OCI-LY7 (cell line): ENCODE measurements at regions not wholly inside any gene's neighbourhood (a gene's known extent, or its start where the extent isn't known, plus 50 kb on each side); places are given as distances from the start of the nearest gene placed in this dataset.

ENCODE experiments used
- EZH2phosphoT487 ChIP-seq: fragments of 200-600 bp; sonication (generic); IDR thresholded peaks from 2 replicates; pipeline ENCODE4 v1.6.1; 2018; ENCODE audit warnings: low read depth, borderline replicate concordance, mild to moderate bottlenecking, mixed run types, antibody characterized with exemption, low read length, moderate library complexity, mixed read lengths
- TF ChIP-seq, protein P1 (sequence below): fragments of 200-600 bp; sonication (generic); conservative IDR thresholded peaks from 2 replicates; pipeline ENCODE4 v1.5.1; 2014; ENCODE audit warnings: mild to moderate bottlenecking, antibody characterized with exemption, low read length, moderate library complexity, mixed read lengths

DNA sequence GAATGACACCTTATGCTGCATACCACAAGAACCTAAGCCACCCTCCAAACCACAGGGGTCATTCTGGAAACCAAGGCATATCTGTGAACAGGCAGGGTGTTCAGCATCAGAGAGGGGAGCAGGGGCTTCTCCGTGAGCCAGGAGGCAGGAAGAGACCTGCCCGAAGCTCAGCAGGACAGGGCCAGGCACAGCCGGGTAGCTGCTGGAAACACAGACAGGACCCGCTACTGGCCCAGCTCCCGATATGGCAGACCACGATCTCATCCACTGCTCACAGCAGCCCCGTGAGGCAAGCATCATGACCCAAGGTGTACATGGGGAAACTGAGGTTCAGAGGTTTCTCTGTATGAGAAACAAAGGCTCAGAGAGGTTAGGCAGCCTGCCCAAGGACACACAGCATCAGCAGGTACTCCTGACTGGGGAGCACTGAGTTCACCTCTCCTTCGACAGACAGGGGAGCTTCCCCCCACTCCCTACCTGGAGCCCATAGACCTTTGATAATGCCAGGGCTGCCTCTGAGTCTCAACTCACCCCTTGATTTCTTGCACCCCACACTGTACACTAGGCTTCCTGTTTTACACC, 317.7 kb downstream of the MATN1 start:
- TF ChIP-seq, protein P1, sequence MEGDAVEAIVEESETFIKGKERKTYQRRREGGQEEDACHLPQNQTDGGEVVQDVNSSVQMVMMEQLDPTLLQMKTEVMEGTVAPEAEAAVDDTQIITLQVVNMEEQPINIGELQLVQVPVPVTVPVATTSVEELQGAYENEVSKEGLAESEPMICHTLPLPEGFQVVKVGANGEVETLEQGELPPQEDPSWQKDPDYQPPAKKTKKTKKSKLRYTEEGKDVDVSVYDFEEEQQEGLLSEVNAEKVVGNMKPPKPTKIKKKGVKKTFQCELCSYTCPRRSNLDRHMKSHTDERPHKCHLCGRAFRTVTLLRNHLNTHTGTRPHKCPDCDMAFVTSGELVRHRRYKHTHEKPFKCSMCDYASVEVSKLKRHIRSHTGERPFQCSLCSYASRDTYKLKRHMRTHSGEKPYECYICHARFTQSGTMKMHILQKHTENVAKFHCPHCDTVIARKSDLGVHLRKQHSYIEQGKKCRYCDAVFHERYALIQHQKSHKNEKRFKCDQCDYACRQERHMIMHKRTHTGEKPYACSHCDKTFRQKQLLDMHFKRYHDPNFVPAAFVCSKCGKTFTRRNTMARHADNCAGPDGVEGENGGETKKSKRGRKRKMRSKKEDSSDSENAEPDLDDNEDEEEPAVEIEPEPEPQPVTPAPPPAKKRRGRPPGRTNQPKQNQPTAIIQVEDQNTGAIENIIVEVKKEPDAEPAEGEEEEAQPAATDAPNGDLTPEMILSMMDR, result no peak
- no peak for TF ChIP-seq EZH2phosphoT487
